Stomach (tissue), 8 donors: ENCODE measurements at regions not wholly inside any gene's neighbourhood (a gene's known extent, or its start where the extent isn't known, plus 50 kb on each side); places are given as distances from the start of the nearest gene placed in this dataset.

Experiments
- DNase-seq, 2 donors: peaks; one replicate each; pipeline versions ENCODE4 v3.0.0 to v3.0.0-alpha.2; 2013 to 2019
- H3K27ac ChIP-seq, 5 donors: fragments of 200-600 bp in 4 of 5; sonication (generic) in 4 of 5; one replicate each; pipeline ENCODE4 v1.5.1; 2013 to 2019; ENCODE audit warnings: mild to moderate bottlenecking in 1 of 5, moderate library complexity in 1 of 5
- H3K27me3 ChIP-seq, 3 donors: fragments of 200-600 bp; sonication (generic); one replicate each; pipeline ENCODE4 v1.5.1; 2017 to 2019; ENCODE audit warnings: mixed run types in 1 of 3
- H3K36me3 ChIP-seq, 4 donors: fragments of 200-600 bp; sonication (generic); 1 replicate in 3 of 4; 2 replicates in 1 of 4; pipeline ENCODE4 v1.5.1; 2016 to 2019
- H3K4me1 ChIP-seq, 4 donors: fragments of 200-600 bp; sonication (generic); one replicate each; pipeline ENCODE4 v1.5.1; 2016 to 2019
- H3K4me3 ChIP-seq, 4 donors: fragments of 200-600 bp; sonication (generic) in 3 of 4; one replicate each; pipeline ENCODE4 v1.5.1; 2016 to 2019; ENCODE audit warnings: mild to moderate bottlenecking in 1 of 4
- H3K9me3 ChIP-seq, 4 donors: fragments of 200-600 bp; sonication (generic); one replicate each; pipeline ENCODE4 v1.5.1; 2016 to 2019
- CTCF ChIP-seq, 7 experiments: fragments of 450-650 bp in 4 of 7; fragments of 200-600 bp in 3 of 7; sonication (generic) in 3 of 7; IDR thresholded peaks; one replicate each; pipeline ENCODE4 v1.5.1; 2016 to 2019; ENCODE audit warnings: antibody characterized with exemption in 7 of 7, control low read depth in 2 of 7, mild to moderate bottlenecking in 1 of 7
- EP300 ChIP-seq: sonication (generic); formaldehyde crosslinking; IDR thresholded peaks from one replicate; pipeline ENCODE4 v1.6.1; 2017; ENCODE audit warnings: antibody characterized with exemption
- POLR2A ChIP-seq, 4 donors: fragments of 450-650 bp; IDR thresholded peaks; one replicate each; pipeline ENCODE4 v1.6.1; 2016; ENCODE audit warnings: antibody characterized with exemption in 4 of 4, control low read depth in 2 of 4, mild to moderate bottlenecking in 1 of 4, moderate library complexity in 1 of 4
- POLR2AphosphoS5 ChIP-seq, 3 donors: sonication (generic); formaldehyde crosslinking; IDR thresholded peaks; one replicate each; pipeline ENCODE4 v1.6.1; 2016; ENCODE audit warnings: antibody characterized with exemption in 3 of 3
- WGBS, 5 donors: extraction: QIAGEN DNeasy Blood & Tissue Kit in 3 of 5; methylation state at CpG; one replicate each; pipeline versions ENCODE4 v1.1.5 to v1.1.7; 2013 to 2018; 5-methylcytosine and 5-hydroxymethylcytosine counted together
- intact Hi-C: fragments of 100-400 bp; cut with DNase I; formaldehyde crosslinking; loops from one replicate; pipeline ENCODE4 v1.15.1; 2023; ENCODE audit warnings: low total_unique reads
- donor health status: healthy with polysubstance abuse.
- donor health status: Bipolar disorder and iron deficiency.
- donor health status: healthy.

GRCh38 chr1:30249446-30250337 is 473.7 kb downstream of the MATN1 start:
- DNase-seq = no peak
- Histone ChIP-seq H3K36me3 (no peaks in the 10 kb centered on the region), H3K27ac (no peak overlapping the region), H3K27me3 (peaks cover 0 to 74% (median 46%) of the 10 kb centered on the region in 3 donors), H3K9me3 (no peaks in the 10 kb centered on the region), H3K4me1 (no peaks in the 10 kb centered on the region), H3K4me3 (no peak overlapping the region)
- no peak for TF ChIP-seq POLR2AphosphoS5 (IDR thresholded peaks at IDR 0.05)
- TF ChIP-seq CTCF (IDR thresholded peaks at IDR 0.05) = no peak
- TF ChIP-seq POLR2A (IDR thresholded peaks at IDR 0.05) = no peak
- no peak for TF ChIP-seq EP300
- 73 to 80% (median 77%) methylated on average over 16 of the region's 16 CpGs for WGBS, 5 donors
- intact Hi-C loops = no loop called here

- Histone ChIP-seq H3K36me3 (no peaks in the 10 kb centered on the region), H3K27ac (no peak overlapping the region), H3K9me3 (no peaks in the 10 kb centered on the region), H3K4me3 (no peak overlapping the region), H3K27me3 (peaks cover 0 to 74% (median 41%) of the 10 kb centered on the region in 3 donors), H3K4me1 (no peaks in the 10 kb centered on the region)
- intact Hi-C loops = no loop called here
- TF ChIP-seq CTCF (IDR thresholded peaks at IDR 0.05) = no peak
- no peak for TF ChIP-seq POLR2A (IDR thresholded peaks at IDR 0.05)
- no peak for TF ChIP-seq EP300
- no peak for TF ChIP-seq POLR2AphosphoS5 (IDR thresholded peaks at IDR 0.05)
- WGBS, 5 donors = 40 to 57% (median 45%) methylated on average over 3 of the region's 3 CpGs
- DNase-seq = no peak
Observed at GRCh38 chr1:30248774-30249173, 474.6 kb downstream of the MATN1 start.

GRCh38 chr1:30248373-30248772 is 475.0 kb downstream of the MATN1 start:
- Histone ChIP-seq H3K4me1 (no peaks in the 10 kb centered on the region), H3K4me3 (no peak overlapping the region), H3K27me3 (peaks cover 0 to 74% (median 41%) of the 10 kb centered on the region in 3 donors), H3K36me3 (no peaks in the 10 kb centered on the region), H3K9me3 (no peaks in the 10 kb centered on the region), H3K27ac (no peak overlapping the region)
- TF ChIP-seq POLR2AphosphoS5 (IDR thresholded peaks at IDR 0.05) (no peak), POLR2A (IDR thresholded peaks at IDR 0.05) (no peak), CTCF (IDR thresholded peaks at IDR 0.05) (no peak), EP300 (no peak)
- DNase-seq = no peak
- 75 to 89% (median 81%) methylated on average over 2 to 3 of the region's 3 CpGs for WGBS, 5 donors
- intact Hi-C loops = no loop called here

GRCh38 chr1:30244801-30245200 is 478.6 kb downstream of the MATN1 start:
- no peaks in the 10 kb centered on the region for H3K9me3 ChIP-seq
- H3K4me3 ChIP-seq = no peak overlapping the region
- H3K4me1 ChIP-seq = no peaks in the 10 kb centered on the region
- TF ChIP-seq POLR2AphosphoS5 (IDR thresholded peaks at IDR 0.05) = no peak
- no peak for TF ChIP-seq EP300
- no peak for TF ChIP-seq POLR2A (IDR thresholded peaks at IDR 0.05)
- TF ChIP-seq CTCF (IDR thresholded peaks at IDR 0.05) = no peak
- DNase-seq = no peak
- peaks cover 0 to 73% (median 33%) of the 10 kb centered on the region in 3 donors for H3K27me3 ChIP-seq
- intact Hi-C loops = no loop called here
- no peaks in the 10 kb centered on the region for H3K36me3 ChIP-seq
- WGBS, 5 donors = 78 to 88% (median 87%) methylated on average over 9 of the region's 9 CpGs
- no peak overlapping the region for H3K27ac ChIP-seq
